GM12875 (cell line): ENCODE measurements at regions not wholly inside any gene's neighbourhood (a gene's known extent, or its start where the extent isn't known, plus 50 kb on each side); places are given as distances from the start of the nearest gene placed in this dataset.
A peak's percentile ranks its signal among the peaks of the same experiment; 100 is the strongest.

Source experiments
- H3K4me3 ChIP-seq: one replicate; pipeline ENCODE4 v1.5.1; 2011; ENCODE audit warnings: low read depth, low read length, control low read depth
- TF ChIP-seq, protein P1 (sequence below): IDR thresholded peaks from 2 replicates; pipeline ENCODE4 v1.5.1; 2011; ENCODE audit warnings: low read depth, mild to moderate bottlenecking, control low read depth, inconsistent platforms, low read length, moderate library complexity, borderline replicate concordance; ENCODE audit not compliant: insufficient read depth

DNA sequence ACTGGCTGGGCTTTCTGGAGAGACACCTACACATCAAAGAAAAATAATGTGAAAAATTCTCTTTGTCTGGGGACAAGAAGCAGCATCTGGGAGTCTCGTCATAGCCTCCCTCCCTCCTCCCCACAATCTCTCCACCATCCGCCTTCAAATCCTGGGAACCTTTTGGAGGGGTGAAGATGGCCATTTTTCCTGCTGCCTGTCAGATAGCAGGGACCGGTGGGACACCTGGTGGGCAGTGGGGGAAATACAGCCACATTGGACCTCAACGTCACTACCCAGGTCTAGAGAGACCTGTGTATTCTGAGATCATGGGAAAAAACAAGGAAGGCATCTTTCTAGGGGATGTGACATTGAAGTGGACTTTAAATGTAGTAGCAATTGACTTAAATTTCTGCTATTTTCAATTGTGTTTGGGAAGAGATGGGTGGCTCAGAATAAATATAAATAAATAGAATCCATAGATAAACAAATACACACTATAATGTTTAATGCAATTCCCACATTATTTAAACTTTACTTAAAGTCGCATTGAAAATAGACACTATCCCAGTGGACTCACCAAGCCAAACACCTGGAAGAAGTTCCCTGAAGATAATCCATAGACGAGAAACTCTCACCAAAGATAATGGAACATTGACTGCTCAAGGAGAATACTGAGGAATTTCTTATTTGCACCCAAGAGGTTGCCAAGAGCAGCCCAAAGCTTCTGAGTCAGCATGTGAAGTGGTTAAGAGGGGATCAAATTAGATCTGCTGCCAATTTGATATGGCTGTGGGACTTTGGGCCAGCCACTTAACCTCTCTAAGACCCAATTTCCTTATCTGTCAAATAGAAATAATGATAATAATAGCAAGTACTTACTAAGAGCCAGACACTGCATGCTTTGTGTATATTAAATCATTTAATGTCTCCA, 147.6 kb upstream of the CAMK1G start:
- TF ChIP-seq, protein P1, sequence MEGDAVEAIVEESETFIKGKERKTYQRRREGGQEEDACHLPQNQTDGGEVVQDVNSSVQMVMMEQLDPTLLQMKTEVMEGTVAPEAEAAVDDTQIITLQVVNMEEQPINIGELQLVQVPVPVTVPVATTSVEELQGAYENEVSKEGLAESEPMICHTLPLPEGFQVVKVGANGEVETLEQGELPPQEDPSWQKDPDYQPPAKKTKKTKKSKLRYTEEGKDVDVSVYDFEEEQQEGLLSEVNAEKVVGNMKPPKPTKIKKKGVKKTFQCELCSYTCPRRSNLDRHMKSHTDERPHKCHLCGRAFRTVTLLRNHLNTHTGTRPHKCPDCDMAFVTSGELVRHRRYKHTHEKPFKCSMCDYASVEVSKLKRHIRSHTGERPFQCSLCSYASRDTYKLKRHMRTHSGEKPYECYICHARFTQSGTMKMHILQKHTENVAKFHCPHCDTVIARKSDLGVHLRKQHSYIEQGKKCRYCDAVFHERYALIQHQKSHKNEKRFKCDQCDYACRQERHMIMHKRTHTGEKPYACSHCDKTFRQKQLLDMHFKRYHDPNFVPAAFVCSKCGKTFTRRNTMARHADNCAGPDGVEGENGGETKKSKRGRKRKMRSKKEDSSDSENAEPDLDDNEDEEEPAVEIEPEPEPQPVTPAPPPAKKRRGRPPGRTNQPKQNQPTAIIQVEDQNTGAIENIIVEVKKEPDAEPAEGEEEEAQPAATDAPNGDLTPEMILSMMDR: peak; percentile 75
- no peak overlapping the region for H3K4me3 ChIP-seq

DNA sequence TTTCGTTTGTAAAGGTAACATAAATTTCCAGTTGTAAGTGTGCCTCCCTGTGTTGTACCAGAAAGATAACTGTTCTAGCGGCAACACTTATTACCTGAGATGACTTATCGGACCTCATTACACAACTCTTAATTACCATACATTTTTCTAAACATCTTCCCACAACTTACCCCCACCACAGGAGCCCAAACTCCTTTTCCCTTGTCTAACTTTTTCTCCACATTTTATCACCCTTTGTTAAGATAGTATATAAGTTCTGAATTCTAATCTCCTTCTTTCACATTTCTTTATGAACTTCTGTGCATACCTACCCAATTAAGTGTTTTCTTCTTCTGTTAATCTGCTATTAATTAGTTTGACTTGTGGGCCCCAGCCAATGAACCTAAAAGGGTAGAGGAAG, 143.7 kb upstream of the CAMK1G start:
- H3K4me3 ChIP-seq: no peak overlapping the region
- TF ChIP-seq, protein P1: no peak

DNA sequence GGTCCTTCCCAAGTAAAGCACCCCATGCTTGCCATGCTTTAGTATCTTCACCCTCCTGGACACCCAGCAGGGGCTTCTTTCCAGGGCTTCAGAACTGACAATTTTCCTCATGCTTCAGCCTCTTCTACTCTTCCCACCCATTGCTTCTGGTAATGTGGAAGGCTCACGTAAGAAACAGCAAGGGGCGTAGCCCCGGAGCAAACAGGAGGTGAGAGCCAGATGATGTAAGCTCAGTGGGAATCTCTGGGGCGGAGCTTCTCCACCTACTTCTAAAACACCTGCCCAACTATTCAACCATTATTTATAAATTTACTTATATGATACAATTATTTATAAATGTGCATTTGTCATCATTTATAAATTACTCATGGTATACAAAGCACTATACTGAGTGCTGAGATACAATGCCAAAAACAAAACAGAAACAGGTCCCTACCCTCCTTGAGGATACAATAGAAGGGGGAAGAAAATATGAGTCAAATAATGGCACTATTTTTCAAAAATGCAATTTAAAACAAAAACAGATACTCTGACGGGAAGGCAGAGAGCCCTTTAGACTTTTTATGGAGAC, 140.1 kb upstream of the CAMK1G start:
- TF ChIP-seq, protein P1: no peak
- H3K4me3 ChIP-seq: no peak overlapping the region

DNA sequence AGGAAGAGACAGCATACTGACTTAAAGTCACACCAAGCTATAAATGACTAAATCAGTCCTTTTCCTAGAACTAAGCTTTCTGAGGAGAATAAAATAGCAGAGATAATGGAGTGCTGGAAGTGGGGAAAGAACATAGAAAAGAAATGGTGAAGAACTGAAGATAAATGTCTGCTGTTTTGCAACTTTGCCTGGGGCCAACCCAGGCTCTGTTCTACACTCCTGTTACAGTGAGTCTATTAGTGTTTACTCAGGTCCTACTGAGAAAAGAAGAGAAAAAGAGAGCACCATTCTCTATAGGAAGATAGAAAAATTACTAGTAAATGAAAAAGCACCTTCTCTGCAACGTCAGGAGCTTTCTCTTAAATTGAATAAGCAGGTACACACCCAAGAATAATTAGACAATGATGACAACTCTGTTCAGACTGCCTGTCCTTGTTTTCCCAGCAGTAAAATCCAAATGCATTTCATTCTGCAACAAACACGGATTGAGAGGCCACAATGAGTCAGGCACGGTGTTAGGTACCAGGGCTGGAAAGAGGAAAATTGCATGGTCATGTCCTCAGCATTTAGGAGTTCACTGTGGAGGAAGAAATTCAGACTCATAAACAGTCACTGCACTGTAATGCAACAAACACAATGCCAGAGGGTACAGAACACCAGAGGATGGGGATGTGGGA, 139.4 kb upstream of the CAMK1G start:
- H3K4me3 ChIP-seq: no peak overlapping the region
- TF ChIP-seq, protein P1: no peak

DNA sequence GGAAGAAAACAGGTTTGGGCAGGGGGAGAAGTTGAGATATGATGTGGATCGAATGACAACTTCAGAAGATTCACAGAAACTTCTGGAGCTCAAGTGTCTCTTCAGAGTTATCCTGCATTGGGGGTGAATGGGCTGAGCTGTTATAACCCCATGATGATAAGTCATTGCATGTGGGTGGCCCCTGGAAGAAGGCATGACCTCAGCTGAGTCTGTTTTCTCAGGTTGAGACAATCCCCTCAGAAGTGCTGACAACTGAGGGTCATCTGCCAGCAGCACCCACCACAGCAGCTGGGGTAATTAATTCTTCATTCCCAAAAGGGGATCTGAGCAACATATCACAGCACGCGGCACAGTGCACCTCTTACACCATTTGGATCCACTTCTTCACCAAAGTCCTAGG, 138.6 kb upstream of the CAMK1G start:
- no peak overlapping the region for H3K4me3 ChIP-seq
- TF ChIP-seq, protein P1: no peak

DNA sequence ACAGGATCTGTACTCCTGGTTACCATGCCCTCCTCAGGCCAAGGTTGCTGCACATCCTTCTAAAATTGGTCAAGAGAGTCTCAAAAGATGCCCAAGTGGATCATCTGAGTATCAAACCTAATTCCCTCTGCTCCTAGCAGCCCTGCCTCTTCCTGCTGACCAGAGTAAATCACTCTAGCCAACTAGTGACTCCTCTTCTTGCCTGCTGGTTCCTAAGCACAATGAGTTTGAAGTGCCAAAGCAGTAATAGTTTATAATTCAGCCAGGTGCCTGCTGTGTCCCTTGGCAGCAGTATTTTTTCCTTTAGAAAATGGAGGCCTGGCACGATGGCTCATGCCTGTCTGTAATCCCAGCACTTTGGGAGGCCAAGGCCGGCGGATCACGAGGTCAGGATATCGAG, 137.9 kb upstream of the CAMK1G start:
- TF ChIP-seq, protein P1: no peak
- H3K4me3 ChIP-seq: no peak overlapping the region
